ENCODE measurements at regions not wholly inside any gene's neighbourhood (a gene's known extent, or its start where the extent isn't known, plus 50 kb on each side); places are given as distances from the start of the nearest gene placed in this dataset.

DNA sequence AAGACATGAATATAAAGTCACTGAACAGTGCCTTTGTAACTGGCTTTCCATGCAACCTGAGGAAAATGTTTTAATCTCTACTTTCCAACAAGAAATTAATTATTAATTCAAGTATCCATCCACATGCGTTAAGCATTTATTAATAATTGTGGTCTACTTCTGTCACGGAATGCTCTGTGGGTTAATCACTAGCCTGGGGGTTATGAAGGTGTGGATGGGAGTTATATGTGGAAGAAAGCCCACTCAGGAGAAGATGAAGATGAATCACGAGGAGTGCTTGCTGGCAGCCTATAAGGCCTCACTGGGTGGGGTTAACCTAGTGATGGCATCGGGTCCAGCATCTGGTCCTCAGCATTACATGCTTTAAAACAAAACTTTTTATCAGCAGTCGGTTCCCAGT, 99.5 kb upstream of the AVPR1A start (continued):
- TF ChIP-seq, protein P1, sequence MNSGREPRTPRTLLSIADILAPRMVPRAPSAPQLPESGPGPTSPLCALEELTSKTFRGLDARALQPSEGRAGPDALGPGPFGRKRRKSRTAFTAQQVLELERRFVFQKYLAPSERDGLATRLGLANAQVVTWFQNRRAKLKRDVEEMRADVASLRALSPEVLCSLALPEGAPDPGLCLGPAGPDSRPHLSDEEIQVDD (CRISPR knock-in tag; IDR thresholded peaks at IDR 0.05; ENCODE audit: borderline replicate concordance), result no peak
- TF ChIP-seq ZNF883 (CRISPR knock-in tag; IDR thresholded peaks at IDR 0.05; ENCODE audit: not compliant biosample characterization) (no peak), KLF6 (CRISPR knock-in tag; IDR thresholded peaks at IDR 0.05) (no peak)

DNA sequence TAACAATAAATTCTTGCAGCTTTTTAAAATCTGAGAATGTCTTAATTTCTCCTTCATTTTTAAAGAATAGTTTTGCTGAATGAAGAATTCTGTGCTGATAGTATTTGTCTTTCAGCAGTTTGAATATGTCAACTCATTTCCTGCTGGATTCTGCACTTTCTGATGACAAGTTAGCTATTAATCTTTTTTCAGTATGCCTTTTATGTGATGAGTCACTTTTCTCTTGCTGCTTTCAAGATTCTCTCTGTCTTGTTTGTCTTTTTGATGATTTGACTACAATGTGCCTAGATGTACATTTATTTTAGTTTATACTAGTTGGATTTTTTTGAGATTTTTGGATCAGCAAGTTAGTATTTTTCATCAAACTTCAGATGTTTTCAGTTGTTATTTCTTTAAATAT, 87.9 kb upstream of the AVPR1A start:
- Histone ChIP-seq H3K4me1 (ENCODE audit: insufficient read depth, low read length) (no peaks in the 10 kb centered on the region), H3K4me3 (replicated peaks in 1 of 3; ENCODE audit: insufficient read depth in 1 of 3, low read depth in 2 of 3, low read length in 3 of 3) (no peak overlapping the region), H3K9ac (ENCODE audit: insufficient read depth, low read depth, low read length) (no peak overlapping the region), H3K9me3 (ENCODE audit: low read length) (peaks cover 3% of the 10 kb centered on the region), H3K4me2 (ENCODE audit: low read depth, low read length) (no peak overlapping the region), H3K27ac (ENCODE audit: extremely low read length, insufficient read depth, low read length) (no peak overlapping the region), H2AFZ (ENCODE audit: low read length) (no peak overlapping the region), H4K20me1 (ENCODE audit: insufficient read depth, low read length) (no peaks in the 10 kb centered on the region), H3K79me2 (ENCODE audit: insufficient read depth, low read length) (no peaks in the 10 kb centered on the region), H3K36me3 (replicated peaks in 1 of 2; ENCODE audit: control insufficient read depth in 1 of 2, insufficient read depth in 2 of 2, low read length in 2 of 2) (no peaks in the 10 kb centered on the region), H3K27me3 (ENCODE audit: control insufficient read depth in 1 of 2, insufficient read depth in 2 of 2, low read length in 2 of 2) (no peaks in the 10 kb centered on the region)
- ATAC-seq (no peak), FAIRE-seq (no peak), DNase-seq (ENCODE audit: low spot score) (no peak)
- intact Hi-C loops (cut with micrococcal nuclease; ENCODE audit: unreplicated experiment), result no loop called here
- CTCF ChIA-PET (ENCODE audit: low intra/inter-chr PET ratio, low total read pairs), result no interaction called here
- in situ Hi-C loops (cut with HindIII; ENCODE audit: extremely low pct_ligation_motif_present, low pct_unique_long_range_greater_than_20kb), result no loop called here
- BruUV-seq (replicated peaks), result no TSS peak
- POLR2A ChIA-PET, result no interaction called here
- no peak for TF ChIP-seq ZNF382 (CRISPR knock-in tag; IDR thresholded peaks at IDR 0.05; ENCODE audit: borderline replicate concordance)
- no peak for TF ChIP-seq GMEB2 (CRISPR knock-in tag; IDR thresholded peaks at IDR 0.05; ENCODE audit: low read depth)
- no peak for TF ChIP-seq REPIN1 (CRISPR knock-in tag; IDR thresholded peaks at IDR 0.05; ENCODE audit: borderline replicate concordance, low read depth)
- no peak for TF ChIP-seq ZNF18 (CRISPR knock-in tag; IDR thresholded peaks at IDR 0.05; ENCODE audit: insufficient replicate concordance)
- no peak for TF ChIP-seq TMF1 (CRISPR knock-in tag; IDR thresholded peaks at IDR 0.05; ENCODE audit: low read depth)
- no peak for TF ChIP-seq HNF4A (CRISPR knock-in tag; IDR thresholded peaks at IDR 0.05)
- no peak for TF ChIP-seq U2AF2 (IDR thresholded peaks at IDR 0.05; ENCODE audit: low read depth, low read length)
- TF ChIP-seq, protein P2, sequence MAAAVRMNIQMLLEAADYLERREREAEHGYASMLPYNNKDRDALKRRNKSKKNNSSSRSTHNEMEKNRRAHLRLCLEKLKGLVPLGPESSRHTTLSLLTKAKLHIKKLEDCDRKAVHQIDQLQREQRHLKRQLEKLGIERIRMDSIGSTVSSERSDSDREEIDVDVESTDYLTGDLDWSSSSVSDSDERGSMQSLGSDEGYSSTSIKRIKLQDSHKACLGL (CRISPR knock-in tag; IDR thresholded peaks at IDR 0.05), result no peak
- TF ChIP-seq SMAD9 (CRISPR knock-in tag; IDR thresholded peaks at IDR 0.05), result no peak
- no peak for TF ChIP-seq GPN1 (CRISPR knock-in tag; IDR thresholded peaks at IDR 0.05; ENCODE audit: borderline replicate concordance)
- TF ChIP-seq CCDC6 (CRISPR knock-in tag; IDR thresholded peaks at IDR 0.05), result no peak
- no peak for TF ChIP-seq REXO4 (CRISPR knock-in tag; IDR thresholded peaks at IDR 0.05; ENCODE audit: borderline replicate concordance)
- TF ChIP-seq KLF6 (CRISPR knock-in tag; IDR thresholded peaks at IDR 0.05), result no peak
- no peak for TF ChIP-seq CENPX (CRISPR knock-in tag; IDR thresholded peaks at IDR 0.05)
- TF ChIP-seq ZFP90 (CRISPR knock-in tag; IDR thresholded peaks at IDR 0.05; ENCODE audit: borderline replicate concordance), result no peak
- no peak for TF ChIP-seq SIX1 (CRISPR knock-in tag; IDR thresholded peaks at IDR 0.05; ENCODE audit: borderline replicate concordance)

All from HepG2 (cell line).